Myocyte (in vitro differentiated cells): ENCODE measurements at regions not wholly inside any gene's neighbourhood (a gene's known extent, or its start where the extent isn't known, plus 50 kb on each side); places are given as distances from the start of the nearest gene placed in this dataset.
"Not testable (repeated sequence)": the region's sequence is repeated elsewhere in the genome, so short reads cannot be mapped to it uniquely, and the experiment has no call there.

Source experiments
- DNase-seq: peaks from one replicate; pipeline ENCODE4 v3.0.0-alpha.2; 2012; ENCODE audit warnings: low read depth

DNA sequence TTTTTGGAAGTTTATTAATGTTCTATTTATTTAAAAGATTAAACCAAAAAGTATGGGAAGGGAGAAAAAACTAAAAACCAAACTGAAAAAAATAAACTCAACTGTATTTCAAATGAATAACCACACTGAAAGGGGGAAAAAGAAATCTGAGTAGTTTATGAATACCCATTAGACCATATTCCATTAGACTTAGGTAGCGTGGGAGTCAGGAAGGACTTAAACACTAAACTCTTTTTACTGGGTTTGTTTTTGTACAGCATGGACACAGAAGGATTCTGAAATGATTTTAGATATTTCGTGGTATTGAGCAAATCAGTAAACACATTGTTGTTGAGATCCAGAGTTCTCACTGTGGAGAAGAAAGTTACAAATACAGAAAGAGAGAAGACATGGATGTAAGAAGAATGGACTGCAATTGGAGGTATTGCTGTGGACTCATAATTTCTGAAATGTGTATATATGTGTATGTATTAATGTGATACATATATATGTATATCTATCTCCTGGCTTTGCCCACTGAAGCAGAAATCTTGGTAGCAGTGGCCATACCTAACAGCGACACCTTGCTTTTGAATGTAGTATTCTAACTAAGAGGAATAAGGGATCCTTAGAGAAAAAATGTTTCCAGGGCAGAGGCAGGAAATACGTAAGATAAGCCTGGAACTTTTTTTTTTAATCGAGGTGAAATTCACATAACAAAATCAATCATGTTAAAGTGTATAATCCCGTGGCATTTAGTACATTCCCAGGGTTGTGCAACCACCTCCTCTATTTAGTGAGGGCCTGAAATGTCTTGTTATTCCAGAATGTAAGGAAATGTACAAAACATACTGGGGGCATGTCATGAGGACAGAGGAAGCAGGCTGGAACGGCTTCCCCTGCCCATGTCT lies 228.8 kb downstream of the SMARCA2 start:
- DNase-seq = no peak

GRCh38 chr9:2247340-2247739 lies 232.2 kb downstream of the SMARCA2 start:
- no peak for DNase-seq

DNA sequence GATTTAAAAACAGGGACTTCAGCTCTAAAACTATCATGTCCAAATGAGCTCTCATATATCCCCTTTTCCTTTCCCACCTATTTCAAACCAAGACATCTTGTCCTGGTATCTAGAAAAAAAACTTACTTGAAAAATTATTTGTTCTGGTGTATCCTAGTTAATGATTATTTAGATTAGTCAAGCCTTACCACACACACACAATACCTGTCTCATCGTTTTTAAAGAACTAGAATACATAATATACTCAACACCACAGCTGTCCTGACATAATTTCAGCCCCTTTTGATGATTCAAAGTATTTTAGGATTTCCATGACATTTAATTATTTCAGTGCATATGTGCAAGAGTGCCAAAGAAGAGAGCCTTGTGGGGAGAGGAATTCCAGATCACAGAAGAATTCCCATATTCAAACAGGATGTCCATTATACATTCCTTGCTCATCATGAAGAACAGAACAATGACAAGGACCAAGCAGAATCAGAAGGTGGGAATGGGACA lies 233.7 kb downstream of the SMARCA2 start:
- DNase-seq = no peak

GRCh38 chr9:2253636-2254580 lies 238.8 kb downstream of the SMARCA2 start:
- no peak for DNase-seq

GRCh38 chr9:2255128-2255527 lies 240.0 kb downstream of the SMARCA2 start:
- no peak for DNase-seq

DNA sequence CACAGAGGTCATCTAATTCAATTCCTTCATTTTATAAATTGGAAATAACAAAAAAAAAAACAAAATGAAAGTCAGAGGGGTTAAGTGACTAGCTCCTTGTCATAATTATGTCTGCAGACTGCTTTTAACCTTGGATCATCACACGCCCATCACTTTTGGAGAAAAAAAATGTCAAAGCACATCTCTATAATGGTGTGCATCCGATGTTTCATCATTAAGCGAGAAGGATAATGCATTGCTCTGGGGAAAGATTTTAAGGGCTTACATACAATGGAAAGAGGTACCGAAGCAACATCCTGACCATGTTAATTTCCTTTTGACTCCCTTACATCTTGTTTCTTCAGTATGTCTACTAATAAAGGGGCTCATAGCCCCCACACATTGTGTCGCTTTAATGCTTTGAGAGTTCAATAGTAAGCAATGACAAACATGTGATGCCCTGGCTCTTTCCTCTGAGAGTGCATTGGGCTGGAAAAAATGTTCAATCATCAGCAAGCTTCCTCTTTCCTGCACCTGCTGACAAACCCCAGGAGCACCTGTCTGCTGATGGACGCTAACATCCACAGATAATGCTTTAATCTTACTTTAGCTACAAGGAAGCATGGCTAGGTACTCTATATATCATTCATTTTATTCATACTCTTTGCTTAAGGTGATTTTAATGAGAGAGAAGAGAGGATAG lies 242.2 kb downstream of the SMARCA2 start:
- no peak for DNase-seq

GRCh38 chr9:2260417-2261306 lies 245.5 kb downstream of the SMARCA2 start:
- DNase-seq = peak; percentile 67

DNA sequence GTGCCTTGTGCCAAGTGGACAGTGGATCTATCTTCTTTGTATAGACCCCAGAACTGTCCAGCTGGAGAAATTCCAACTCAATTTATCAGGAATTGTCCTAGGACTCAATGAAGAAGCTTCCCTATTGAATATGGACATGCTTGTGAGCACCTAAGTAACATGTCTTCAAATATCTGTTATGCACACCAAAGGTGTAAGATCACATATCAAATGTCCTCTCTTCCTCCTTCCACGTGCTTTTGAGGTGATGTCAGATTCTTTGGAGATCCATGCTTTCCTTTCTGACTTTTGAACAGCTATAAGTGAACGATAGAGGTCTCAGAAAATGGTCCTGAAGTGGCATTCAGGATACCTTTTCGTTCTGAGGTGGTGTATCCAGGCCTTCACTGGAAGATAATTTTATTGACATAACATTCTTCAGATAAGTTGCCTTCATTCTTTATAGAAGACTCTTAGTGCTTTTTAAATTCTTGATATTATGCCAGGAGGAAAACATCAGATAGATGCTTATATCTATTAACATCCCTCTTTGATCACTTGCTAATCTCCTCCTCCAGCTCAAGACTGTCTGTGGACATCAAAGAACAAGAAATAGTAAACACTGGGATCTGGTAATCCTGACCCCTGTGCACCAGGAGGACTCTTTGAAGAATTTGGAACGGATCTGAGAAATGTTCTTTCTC lies 246.4 kb downstream of the SMARCA2 start:
- DNase-seq = no peak

DNA sequence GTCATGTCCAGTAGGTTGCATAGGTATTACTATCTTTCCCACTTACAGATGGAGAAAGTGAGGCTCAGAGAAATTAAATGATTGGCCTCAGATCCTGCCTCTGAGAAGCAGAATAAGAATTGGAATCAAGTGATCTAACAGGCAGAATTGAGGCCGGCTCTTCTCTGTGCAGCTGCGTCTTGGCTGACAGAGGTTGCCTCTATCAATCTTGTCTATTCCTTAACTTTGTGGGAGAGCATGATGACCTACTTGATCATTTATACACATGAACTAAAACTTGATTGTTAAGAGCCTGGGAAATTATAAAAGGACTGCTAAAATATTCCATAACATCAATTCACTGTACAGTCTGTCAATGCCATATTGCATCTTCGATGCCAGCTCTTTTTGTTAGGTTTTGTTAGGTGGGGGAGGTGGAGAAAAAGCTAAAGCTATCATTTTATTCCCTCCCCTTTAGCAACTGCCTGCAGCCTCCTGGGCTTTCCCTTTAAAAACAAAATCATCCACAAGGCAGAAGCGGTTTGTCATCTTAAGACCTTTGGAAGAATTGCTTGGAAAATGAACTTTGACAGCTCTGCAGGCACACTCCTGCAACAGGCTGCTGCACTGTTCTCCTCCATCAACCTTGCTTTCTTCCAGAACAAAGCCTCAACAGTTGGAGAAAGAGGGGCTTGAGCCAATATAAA lies 247.4 kb downstream of the SMARCA2 start:
- DNase-seq = no peak

DNA sequence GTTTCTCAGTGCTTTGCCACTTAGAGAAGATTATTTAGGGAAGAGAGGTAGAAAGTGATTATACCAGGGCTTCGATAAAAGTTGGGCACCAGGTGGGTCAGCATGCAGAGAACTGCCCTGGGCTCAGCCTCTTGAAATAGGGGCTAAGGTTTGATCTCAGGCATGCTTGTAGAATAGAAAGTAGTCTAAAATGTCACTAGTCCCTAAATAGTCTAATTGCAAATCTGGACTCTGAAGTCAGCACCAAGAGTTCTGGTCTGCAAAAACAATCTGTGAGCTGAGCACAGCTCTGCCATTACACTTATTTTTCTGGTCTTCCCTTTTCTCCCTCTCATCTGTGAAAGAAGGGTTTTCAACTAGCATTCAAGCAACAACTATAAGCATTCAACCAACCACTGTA lies 248.0 kb downstream of the SMARCA2 start:
- DNase-seq = no peak

DNA sequence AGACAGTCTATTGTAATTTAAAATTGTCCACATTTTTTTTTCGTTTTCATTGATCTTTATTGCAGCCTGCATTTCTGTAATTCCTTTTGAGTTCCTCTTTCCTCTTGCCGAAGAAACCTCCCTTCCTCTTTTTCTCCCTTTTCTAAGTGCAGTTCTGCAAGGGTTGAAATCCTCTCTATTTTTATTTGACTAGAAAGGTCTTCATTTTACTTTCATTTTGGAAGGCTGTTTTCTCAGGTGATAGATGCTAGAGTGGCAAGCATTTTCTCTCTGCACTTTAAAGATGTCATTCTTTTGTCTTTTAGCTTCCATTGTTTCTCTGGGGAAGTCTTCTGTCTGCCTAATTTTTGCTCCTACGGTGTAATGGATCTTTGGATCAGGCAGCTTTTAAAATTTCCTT lies 248.5 kb downstream of the SMARCA2 start:
- DNase-seq = no peak

DNA sequence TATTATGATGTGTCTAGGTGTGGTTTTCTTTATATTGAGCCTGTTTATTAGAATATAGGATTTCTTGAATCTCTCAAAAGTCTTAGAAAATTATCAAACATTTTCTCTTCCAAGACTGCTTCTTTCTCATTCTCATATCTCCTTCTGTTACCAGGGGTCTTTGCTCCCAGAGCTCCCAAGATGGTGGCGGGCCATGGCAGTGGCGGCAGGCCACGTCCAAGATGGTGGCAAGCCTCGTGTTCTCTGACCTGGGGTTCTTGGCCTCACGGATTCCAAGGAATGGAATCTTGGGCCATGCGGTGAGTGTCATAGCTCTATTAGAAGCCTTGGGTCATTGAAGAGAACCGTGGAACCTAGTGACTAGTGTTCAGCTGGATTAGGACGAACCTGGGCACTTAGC lies 248.9 kb downstream of the SMARCA2 start:
- no peak for DNase-seq

- no peak for DNase-seq
Observed at GRCh38 chr9:2267181-2267745, 252.1 kb downstream of the SMARCA2 start.

- DNase-seq = no peak
Observed at GRCh38 chr9:2269778-2270177, 254.6 kb downstream of the SMARCA2 start.

DNA sequence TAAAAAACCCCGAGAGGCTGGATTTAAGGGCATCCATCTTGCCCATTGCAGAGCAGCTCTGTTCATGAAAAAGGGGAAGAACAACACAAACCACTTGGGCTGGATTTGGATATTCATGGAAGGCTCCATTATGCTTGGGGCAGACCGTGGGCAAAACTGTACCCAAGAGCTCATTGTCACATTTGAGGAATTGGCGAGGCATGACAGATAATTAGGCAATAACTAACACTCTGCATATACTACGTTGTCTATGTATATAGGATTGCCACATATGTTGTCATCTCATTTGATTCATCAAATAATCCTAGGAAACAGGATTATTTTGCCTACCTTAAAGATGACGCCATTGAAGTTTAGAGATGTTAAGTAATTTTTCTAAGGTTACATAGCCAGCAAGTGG lies 255.4 kb downstream of the SMARCA2 start:
- DNase-seq = no peak

DNA sequence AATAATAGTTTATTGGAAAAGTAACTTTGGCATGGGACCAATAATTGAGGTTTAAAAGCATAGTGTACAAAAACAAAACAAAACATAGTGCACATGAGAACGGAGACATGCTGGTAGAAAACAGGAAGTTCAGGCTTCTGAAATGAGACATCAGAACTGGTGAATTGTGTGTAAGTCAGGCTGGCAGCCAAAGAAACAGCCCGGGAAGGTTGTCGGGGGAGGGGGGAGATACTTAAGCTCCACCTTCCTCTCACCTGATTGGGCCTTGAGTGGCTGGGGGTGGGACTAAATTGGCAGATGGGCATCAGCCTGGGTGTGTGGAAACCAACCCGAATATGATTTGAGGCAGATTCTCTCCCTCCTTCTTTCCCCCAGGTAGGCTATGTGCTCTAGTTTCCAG lies 256.3 kb downstream of the SMARCA2 start:
- DNase-seq = no peak

GRCh38 chr9:2274762-2275161 lies 259.6 kb downstream of the SMARCA2 start:
- DNase-seq = no peak

DNA sequence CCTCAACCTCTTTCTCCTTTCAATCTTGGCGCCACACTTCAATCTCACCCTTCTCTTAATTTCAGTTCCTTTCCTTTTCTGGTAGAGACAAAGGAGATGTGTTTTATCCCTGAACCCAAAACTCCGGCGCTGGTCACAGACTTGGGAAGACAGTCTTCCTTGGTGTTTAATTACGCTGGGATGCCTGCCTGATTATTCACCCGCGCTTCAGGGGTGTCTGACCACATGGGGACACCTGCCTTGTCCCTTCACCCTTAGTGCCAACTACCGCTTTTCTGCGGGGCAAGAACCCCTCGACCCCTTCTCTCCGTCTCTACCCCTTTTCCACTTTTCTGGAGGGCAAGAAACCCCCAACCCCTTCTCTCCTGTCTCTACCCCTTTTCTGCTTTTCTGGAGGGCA lies 261.1 kb downstream of the SMARCA2 start:
- DNase-seq = peak; percentile 18

GRCh38 chr9:2277133-2277532 lies 262.0 kb downstream of the SMARCA2 start:
- DNase-seq = not testable (repeated sequence)
